Sigmoid colon (tissue), 4 donors: ENCODE measurements at regions not wholly inside any gene's neighbourhood (a gene's known extent, or its start where the extent isn't known, plus 50 kb on each side); places are given as distances from the start of the nearest gene placed in this dataset.

ENCODE experiments used
- EP300 ChIP-seq, 4 donors: sonication (generic); formaldehyde crosslinking; IDR thresholded peaks; one replicate each; pipeline ENCODE4 v1.6.1; 2017; ENCODE audit warnings: antibody characterized with exemption in 4 of 4
- POLR2A ChIP-seq, 2 donors: fragments of 450-650 bp; IDR thresholded peaks; one replicate each; pipeline ENCODE4 v1.6.1; 2016; ENCODE audit warnings: antibody characterized with exemption in 2 of 2, mild to moderate bottlenecking in 2 of 2, moderate library complexity in 2 of 2
- TF ChIP-seq, protein P1 (sequence below), 4 experiments: fragments of 450-650 bp in 3 of 4; fragments of 200-600 bp in 1 of 4; IDR thresholded peaks; one replicate each; pipeline ENCODE4 v1.5.1; 2016 to 2019; ENCODE audit warnings: antibody characterized with exemption in 4 of 4, mild to moderate bottlenecking in 3 of 4, moderate library complexity in 2 of 4

GRCh38 chr9:87089929-87090328, 142.6 kb upstream of the GAS1 start:
- TF ChIP-seq, protein P1, sequence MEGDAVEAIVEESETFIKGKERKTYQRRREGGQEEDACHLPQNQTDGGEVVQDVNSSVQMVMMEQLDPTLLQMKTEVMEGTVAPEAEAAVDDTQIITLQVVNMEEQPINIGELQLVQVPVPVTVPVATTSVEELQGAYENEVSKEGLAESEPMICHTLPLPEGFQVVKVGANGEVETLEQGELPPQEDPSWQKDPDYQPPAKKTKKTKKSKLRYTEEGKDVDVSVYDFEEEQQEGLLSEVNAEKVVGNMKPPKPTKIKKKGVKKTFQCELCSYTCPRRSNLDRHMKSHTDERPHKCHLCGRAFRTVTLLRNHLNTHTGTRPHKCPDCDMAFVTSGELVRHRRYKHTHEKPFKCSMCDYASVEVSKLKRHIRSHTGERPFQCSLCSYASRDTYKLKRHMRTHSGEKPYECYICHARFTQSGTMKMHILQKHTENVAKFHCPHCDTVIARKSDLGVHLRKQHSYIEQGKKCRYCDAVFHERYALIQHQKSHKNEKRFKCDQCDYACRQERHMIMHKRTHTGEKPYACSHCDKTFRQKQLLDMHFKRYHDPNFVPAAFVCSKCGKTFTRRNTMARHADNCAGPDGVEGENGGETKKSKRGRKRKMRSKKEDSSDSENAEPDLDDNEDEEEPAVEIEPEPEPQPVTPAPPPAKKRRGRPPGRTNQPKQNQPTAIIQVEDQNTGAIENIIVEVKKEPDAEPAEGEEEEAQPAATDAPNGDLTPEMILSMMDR (IDR thresholded peaks at IDR 0.05) = no peak
- TF ChIP-seq EP300 (IDR thresholded peaks at IDR 0.05) (no peak), POLR2A (IDR thresholded peaks at IDR 0.05) (no peak)
